DMS114 treated with DMSO at 0.1 percent for 48 hours (cell line): ENCODE measurements at regions not wholly inside any gene's neighbourhood (a gene's known extent, or its start where the extent isn't known, plus 50 kb on each side); places are given as distances from the start of the nearest gene placed in this dataset.

ENCODE experiments used
- DNase-seq: peaks from one replicate; lab custom pipeline; 2025; ENCODE audit not compliant: unreplicated experiment; lab: John Stamatoyannopoulos, UW

DNA sequence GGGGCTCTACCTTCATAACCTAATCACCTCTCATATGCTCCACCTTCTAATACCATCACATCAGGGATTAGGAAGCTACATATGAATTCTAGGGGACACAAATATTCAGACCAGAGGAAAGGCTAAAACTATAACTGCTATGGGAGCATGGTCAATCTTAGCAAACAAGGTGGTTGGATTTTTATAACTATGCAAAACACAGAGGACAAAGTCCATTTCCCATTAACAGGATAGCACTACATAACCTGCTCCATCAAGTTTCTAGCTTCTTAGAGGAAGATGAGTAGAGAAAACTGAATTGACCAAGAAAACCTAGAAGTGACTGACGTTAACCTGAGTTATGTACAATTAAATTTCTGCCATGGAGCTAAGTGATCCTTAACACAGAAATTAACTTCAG is 398.6 kb downstream of the TBL1XR1 start:
- DNase-seq: no peak

DNA sequence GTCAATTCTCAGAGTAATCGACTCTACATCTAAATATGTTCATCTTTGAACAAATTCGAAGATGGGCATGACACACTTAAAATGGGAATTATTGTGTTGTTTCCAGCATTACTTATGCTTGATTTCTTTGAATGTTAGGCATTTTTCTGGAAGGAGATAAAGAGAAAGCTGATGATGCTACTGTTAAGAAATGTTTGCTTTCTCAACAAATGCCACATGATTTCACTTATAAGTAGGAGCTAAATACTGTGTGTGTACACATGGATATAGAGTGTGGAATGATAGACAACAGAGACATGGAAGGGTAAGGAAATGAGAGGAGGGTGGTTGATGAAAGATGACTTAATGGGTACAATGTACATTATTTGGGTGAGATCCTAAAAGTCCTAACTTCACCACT is 400.9 kb downstream of the TBL1XR1 start:
- DNase-seq: no peak

DNA sequence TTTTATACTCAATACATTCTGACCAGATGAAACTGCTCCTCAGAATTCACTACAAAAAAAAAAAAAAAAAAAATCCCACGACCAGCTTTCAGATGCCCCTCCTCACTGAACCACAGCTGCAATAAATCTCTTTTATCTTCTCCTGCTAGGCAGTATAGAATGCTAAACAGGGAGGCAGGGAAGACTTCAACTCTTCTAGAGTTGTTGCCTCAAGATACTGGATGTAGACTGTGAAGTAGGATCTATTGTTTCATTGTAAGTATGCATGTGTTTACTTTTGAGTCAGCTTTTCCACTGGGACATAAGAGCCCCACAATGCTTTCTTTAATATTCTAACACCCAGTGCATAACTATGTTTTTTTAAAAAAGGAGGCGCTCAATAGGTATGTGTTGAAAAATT is 401.4 kb downstream of the TBL1XR1 start:
- DNase-seq: no peak

DNA sequence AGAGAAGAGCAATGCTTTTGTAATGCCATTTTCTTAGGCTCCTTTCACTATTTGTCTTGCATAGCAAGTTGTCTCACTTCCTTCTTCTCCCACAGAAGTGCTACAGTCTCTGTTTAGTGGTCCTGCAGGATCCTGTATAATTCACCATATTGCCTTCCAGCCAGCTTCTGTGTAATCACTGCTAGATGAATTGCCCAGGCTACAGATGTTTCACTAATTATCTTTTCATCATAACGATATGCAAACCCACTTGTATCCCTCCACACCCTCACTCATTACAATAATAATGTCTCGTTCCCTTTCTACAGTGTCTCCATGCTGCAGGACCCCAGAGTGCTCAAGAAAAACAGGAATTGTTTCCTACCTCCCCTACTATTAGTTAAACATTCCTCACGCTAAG is 402.9 kb downstream of the TBL1XR1 start:
- no peak for DNase-seq

DNA sequence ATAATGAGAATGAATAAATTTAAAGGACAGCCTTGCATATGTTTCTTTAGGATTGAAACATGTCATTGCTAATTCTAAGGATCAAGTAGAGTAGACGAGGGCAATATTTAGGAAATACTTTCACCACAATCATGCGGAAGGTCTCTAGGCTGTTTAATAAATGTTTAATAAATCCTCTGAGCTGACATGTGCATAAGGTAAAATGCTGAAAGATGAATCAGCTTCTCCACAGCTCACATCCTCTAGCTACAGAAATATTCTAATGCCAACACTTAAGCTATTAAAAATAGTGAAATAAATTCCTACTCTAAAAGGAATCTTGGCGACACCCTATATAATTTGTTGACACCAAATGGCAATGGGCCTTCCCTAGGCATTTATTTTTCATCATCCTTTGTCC is 407.3 kb downstream of the TBL1XR1 start:
- DNase-seq: no peak

DNA sequence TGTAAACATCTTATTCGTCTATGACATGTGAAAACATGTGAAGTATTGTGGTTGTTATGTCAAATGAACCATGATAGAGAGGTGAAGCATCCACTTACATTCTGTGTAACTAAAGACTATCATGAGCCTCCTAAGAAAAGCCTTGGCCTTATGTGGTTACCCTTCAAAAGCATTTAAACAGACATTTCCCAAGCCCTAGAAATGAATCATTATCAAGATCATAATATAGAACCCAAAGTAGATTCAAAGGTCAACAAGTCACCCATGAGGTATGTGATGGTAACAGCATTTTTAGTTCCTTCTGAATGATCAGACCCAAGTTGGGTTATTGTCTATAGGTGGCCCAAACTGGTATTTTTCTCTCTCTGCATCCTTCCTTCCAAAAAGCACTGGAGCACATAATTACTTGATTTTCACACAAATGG is 408.0 kb downstream of the TBL1XR1 start:
- no peak for DNase-seq

DNA sequence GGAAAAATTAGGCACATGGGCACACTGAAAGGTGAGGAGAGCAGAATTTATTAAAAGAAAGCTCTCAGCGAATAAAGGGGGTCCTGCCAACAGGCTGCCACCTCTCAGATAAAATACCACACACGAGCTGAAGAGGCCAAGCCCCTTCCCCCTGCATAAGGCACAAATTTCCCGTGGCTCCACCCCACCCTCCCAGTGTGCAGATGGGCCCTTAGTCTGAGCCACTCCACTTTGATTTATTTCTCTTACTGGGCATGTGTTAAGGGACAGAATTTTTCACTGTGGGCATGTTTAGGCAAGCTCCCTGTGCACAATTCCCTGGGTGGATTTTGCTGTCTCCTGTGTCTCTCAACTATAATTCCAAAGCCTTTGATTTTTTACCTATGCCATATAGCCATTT is 409.8 kb downstream of the TBL1XR1 start:
- no peak for DNase-seq

DNA sequence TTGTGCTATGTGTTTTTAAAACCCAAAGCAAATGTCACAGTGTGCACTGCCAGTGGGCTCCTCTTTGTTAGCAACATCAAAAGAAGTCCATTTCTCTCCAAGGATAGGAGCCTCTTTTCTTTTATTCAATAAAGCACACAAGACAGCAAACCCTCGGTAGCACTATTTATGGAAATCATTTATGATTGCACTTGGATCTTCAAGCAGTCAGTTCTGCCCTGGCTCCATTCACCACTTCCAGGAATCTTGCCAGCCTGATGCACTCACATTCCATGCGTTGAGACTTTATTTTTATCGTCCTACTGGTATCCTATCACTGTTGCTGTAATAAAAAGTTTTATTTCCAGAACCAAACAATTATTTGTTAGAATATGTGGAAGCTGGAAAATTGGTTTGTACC is 412.1 kb downstream of the TBL1XR1 start:
- no peak for DNase-seq

DNA sequence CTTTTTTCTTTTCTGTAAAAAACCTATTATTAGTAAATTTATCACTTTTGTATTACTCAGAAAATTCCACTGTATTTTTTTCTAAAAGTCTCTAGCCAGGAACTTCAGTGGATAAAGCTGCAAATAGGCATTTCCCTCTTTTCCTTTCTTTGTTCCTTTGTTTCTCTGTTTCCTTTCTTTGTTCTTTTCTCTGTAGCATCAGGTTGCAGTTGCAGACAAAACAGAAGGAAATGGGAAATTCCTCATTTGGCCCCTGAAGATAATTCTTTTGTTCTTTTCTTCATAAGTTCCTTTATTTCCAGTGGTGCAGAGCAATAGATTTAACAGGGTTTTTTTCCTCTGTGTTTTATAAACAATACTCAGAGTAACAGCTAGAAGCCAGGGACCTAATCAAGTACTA is 416.5 kb downstream of the TBL1XR1 start:
- DNase-seq: no peak

DNA sequence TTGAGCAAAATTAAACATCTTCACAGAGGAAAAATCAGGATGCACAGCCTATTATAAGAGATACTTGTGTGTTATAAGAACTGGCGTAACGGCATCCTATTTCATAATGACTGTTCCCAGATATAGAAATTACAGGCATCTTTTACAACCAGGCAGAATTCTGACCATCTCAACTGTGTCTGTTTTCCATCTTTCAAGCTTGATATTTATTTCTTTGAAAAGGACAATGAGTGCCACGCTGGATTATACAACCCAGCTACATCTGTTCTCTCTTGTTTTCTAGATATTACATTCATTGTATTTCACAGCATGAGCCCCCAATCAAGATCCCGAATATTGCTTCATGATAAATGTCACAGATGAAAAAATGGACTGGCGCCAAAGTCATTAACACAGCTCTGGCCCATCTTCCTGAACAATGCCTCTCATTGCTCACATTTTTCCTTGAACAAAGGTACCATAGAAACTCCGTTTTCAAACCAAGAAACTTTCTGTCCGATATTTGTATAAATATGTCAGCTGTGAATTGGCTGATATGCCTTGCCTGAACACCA is 420.6 kb downstream of the TBL1XR1 start:
- DNase-seq: no peak

DNA sequence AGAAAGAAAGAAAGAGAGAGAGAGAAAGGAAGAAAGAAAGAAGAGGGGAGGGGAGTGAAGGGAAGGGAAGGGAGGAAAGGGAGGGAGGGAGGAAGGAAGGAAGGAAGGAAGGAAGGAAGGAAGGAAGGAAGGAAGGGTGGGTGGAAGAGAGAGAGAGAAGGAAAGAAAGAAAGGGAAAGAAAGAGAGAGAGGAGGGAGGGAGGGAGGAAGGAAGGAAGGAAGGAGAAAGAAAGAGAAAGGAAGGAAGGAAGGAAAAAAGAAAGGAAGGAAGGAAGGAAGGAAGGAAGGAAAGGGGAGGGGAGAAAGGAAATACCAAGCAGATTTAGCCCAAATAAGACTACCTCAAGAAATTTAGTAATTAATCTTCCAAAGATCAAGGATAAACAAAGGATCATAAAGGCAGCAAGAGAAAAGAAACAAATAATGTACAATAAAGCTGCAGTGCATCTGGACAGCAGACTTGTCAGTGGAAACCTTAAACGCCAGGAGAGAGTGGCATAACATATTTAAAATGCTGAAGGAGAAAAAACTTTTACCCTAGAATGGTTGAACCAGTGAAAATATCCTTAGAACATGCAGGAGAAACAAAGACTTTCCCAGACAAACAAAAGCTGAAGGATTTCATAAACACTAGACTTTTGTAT is 427.6 kb downstream of the TBL1XR1 start:
- no peak for DNase-seq

DNA sequence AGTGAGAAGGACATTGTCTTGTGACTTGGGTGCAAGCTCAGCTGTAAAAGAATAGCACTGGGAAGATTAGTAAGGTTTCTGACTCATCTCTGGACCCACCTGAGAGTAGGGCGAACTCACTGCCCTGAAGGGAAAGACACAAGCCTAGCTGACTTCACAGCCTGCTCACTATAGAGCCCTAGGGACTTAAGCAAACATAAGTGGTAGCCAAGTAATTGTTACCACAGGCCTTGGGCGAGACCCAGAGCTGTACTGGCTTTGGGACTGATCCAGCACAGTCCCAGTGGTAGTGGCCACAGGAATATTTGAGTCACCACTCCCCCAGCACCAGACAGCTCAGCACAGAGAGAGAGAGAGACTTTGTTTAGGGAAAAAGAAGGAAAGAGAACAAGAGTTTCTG is 429.9 kb downstream of the TBL1XR1 start:
- no peak for DNase-seq

DNA sequence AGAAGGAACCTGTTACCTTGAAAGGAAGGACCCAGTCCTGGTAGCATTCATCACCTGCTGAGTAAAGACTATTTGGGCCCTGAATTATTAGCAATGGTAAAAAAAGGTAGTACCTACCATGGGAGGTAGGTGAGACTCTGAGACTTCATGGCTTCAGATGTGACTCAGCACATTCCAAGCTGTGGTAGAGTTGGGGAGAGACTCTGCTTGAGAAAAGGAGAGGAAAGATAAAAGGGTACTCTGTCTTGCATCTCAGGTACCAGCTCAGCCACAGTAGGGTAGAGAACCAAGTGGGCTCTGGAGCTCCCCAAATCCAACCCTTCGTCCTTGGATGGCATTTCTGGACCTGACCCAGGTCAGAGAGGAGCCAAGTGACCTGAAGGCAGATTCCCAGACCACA is 430.4 kb downstream of the TBL1XR1 start:
- no peak for DNase-seq

DNA sequence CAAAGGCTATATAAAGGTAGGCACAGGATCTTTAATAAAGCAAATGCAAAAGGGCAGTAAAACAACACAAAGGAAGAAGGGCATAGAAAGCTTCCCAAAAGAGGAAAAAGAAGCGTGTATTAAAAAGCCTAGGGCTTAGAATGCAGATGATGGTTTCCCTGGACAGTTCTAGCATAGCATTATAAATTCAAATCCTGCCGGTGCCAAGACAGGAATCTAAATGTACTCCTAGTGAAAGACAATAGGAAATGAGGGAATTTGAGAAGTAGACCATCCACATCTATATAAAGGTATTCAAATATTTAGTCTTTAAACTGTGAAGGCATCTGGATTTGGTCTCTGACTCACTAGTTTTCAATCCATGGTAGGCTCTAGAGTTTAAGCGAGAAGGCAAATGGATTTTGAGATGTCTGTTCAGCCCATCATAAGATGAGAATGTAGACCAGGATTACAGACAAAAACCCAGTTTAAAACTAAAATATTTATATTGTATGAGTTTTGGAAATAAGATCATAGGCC is 431.8 kb downstream of the TBL1XR1 start:
- no peak for DNase-seq

DNA sequence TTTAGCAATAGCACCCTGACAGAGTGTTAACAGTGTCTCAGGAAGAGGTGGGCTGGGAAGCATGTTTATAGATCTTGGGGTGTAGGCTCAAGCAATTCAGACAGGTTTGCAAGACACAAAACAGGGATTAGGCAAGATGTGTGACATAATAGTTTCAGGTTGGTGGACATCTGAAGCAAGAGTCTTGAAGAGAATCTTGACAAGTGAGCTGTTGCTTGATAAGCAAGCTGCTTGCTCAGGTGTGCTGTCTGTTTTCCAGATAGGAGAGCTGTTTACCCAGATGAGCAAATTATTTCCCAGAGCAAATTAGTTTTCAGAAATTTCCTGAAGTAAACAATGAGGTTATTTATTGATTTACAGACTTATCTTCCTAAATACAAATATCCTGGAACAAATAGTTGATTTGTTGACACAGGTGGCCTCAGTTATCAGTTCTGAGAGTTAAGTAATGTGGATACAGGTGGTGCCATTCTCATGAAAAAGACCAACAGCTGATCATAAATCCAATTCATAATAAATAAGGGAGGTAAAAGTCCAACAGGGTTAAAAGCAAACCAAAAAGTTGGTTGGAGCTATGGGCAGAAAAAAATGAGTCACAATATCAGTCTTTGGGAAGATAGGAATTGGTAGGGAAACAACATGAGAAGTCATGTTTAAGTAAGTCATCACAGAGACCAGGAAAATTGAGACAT is 437.3 kb downstream of the TBL1XR1 start:
- DNase-seq: no peak

DNA sequence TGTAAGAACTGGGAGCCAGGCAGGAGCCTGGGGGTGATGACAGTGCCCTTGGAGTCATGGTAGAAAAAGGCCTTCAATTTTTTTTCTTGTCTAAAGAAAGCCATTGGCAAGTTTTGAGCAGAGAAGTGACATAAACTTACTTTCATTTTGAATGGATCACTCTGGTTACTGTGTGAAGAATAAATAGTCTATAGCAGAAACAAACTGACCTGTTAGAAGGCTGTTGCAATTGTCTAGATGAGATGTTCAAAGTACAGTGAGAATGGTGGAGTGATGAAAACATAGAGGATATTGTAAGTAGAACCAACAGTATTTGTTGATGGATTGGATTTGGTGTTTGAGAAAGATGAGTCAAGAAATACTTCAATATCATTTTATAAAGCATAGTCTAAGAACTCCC is 439.9 kb downstream of the TBL1XR1 start:
- no peak for DNase-seq

DNA sequence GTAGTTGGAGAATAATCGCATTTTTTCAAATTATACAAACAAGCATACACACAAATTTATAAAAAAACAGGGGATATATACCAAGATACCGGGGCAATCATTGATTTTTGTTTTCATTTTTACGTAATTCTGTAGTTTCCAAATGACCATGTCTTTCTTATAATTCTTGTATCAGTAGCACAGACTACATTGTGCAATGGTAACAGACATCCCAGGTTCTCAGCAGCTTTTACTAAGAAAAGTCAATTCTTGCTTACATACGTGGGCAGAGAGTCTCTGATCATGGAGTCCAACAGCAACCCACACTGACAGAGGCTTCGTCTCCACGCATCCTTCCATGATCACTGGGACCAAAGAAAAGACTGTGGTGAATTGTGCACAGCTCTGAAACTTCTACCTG is 441.3 kb downstream of the TBL1XR1 start:
- DNase-seq: no peak

DNA sequence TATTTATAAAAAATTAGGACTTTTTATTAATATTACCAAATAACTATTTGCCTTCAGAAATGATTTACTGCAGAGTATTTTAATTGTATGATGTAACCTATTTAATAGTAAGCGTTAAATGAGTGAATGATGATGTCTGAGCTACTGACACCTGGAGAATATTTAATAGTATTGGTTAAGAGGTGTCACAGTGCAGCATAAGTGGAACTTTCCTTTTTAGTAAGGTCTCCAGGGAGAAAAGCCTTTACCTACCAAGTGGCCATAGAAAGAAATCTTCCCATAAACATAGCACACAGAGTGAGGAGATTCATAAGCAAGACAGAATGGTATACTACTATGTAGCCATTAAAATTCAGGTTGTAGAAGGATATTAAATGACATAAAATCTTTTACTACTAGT is 441.7 kb downstream of the TBL1XR1 start:
- no peak for DNase-seq

DNA sequence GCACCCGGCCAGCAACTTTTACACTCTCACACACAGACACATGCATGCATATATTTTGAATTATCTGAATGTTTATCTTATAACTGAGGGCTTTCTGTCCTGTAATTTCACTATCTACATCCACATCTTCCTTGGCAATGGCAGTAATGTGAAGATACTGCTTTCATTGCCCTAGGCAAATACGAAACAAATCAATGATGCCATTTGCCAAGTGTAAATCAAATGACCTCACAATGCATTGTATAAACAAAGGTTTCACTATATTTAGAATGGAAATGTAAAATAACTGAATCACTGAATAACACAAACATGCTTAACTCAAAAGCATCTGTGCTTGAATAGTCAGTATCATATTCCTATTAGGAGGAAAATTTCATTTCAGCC is 455.6 kb downstream of the TBL1XR1 start:
- no peak for DNase-seq

DNA sequence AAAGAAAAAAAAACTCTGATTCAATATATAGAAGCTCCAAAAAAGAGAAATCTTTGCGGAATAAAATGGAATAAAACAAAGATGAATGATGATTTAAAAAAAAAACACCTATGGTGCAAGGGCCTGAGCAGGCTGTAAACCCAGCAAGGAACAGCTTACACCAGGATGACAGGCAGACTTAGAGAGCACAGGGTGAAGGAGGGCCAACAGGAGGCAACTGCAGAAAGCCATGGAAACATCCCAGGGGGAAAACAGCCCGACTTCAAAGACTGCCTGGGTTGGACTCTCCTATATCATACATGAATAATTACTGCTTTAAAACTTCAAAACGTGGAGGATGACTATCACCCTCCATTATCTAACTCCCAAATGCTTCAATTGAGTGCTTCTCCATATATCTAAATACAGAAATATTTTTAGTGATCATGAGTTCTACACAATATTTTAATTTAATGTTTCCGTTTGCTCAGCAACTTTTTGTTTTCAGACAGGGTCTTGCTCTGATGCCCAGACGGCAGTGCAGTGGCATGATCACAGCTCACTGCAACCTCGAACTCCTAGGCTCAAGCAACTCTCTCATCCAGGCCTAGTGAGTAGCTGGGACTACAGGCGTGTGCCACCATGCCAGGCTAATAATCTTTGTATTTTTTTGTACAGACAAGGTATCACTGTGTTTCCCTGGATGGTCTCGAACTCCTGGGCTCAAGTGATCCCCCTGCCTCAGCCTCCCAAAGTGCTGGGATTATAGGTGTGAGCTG is 456.2 kb downstream of the TBL1XR1 start:
- no peak for DNase-seq

DNA sequence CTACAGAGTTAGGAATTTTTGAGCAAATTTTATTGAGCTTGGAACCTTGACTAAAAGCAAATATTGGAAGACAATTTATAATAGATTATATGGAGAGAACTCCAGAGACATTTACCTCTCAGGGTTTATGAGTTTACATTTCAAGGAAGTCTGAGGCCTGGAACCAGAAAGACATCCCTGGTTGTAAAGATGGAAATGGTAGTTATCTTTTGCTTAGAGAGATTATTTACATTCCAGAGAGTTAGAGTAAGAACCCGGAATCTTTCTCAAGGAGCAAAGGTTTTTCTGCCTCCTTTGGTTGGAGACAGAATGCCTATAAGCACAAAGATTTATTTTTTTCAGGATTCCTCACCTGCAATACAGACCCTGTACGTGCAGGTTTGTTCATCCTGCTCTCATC is 458.1 kb downstream of the TBL1XR1 start:
- DNase-seq: no peak
